ENCODE measurements at regions not wholly inside any gene's neighbourhood (a gene's known extent, or its start where the extent isn't known, plus 50 kb on each side); places are given as distances from the start of the nearest gene placed in this dataset.

DNA sequence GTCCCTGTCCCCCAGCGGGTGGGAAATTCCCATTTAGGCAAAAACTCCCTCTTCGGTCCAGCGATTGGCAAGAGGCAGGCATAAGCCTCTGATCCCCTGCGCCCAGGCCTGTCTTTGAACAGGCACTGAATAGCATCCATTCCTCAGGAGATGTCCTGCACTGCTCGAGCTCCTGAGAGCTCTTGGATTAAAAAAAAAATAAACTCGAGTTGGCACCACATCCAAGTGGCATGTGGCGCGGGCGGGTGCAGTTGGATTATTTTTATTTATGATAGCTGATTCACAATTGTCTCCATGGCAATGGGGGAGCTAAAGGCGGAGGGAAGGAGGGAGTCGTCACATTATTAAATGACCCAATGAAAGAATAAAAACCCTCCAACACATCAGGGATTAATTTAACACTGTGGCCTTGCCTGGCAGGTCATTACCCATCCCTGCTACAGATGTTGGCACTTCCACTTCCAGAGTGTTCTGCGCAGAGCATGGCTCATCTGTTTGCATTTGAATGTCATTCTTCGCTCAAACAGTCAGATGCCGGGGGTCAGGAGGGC lies 207.2 kb downstream of the AACS start:
- no peak overlapping the region for H3K4me3 ChIP-seq (ENCODE audit: low read depth, low read length)
- DNase-seq (ENCODE audit: low read depth): no peak
- no peak for TF ChIP-seq CTCF (IDR thresholded peaks at IDR 0.05; ENCODE audit: insufficient read depth, low read length)

DNA sequence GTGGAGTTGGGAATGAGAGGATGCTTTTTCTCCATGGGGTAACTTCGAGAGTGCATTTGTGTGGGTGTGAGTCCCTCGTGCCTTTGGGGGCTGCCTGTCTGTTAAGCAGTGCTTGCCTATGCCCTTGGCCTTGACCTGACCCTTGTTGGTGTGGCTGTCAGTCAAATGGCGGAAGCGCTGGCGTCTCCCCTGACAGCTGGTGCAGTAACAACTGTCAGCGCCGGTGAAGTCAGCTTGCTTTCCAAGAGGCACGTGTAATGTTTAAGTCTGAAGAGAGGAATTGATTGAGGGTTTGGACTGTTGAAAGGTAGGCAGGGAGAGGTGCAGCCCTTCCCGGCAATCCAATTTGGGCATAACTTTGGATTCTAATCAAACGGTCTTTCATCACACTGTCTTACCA lies 211.3 kb downstream of the AACS start:
- H3K4me3 ChIP-seq (ENCODE audit: low read depth, low read length): no peak overlapping the region
- DNase-seq (ENCODE audit: low read depth): no peak
- TF ChIP-seq CTCF (IDR thresholded peaks at IDR 0.05; ENCODE audit: insufficient read depth, low read length): no peak

- no peak overlapping the region for H3K4me3 ChIP-seq (ENCODE audit: low read depth, low read length)
- DNase-seq (ENCODE audit: low read depth): no peak
- no peak for TF ChIP-seq CTCF (IDR thresholded peaks at IDR 0.05; ENCODE audit: insufficient read depth, low read length)
Observed at GRCh38 chr12:125280482-125281377, 215.5 kb downstream of the AACS start.

GRCh38 chr12:125282921-125283320 lies 217.7 kb downstream of the AACS start:
- no peak for DNase-seq (ENCODE audit: low read depth)
- H3K4me3 ChIP-seq (ENCODE audit: low read depth, low read length): no peak overlapping the region
- no peak for TF ChIP-seq CTCF (IDR thresholded peaks at IDR 0.05; ENCODE audit: insufficient read depth, low read length)

DNA sequence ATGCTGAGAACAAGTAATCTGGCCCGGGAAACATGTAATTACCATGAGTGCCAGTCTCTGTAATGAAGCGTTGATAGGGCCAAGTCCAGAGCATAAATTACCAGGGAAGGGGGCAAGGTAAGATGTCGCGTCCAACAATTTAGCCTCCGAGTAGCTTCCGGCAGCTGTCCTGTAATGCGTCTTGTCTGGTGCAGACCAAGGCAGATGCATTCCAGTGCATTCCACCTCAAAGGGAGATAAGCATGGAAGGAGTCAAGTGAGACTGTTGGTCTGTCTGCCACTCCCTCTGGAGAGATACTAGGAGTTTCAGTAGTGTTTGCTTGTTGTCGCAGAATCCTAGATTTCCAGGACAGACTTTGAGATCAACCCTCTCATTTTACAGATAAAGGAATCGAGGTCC lies 218.3 kb downstream of the AACS start:
- no peak overlapping the region for H3K4me3 ChIP-seq (ENCODE audit: low read depth, low read length)
- DNase-seq (ENCODE audit: low read depth): no peak
- TF ChIP-seq CTCF (IDR thresholded peaks at IDR 0.05; ENCODE audit: insufficient read depth, low read length): no peak

- no peak for DNase-seq (ENCODE audit: low read depth)
- no peak overlapping the region for H3K4me3 ChIP-seq (ENCODE audit: low read depth, low read length)
- no peak for TF ChIP-seq CTCF (IDR thresholded peaks at IDR 0.05; ENCODE audit: insufficient read depth, low read length)
Observed at GRCh38 chr12:125284087-125284486, 218.9 kb downstream of the AACS start.

All from fibroblast of the aortic adventitia (primary cell).